ENCODE measurements at regions not wholly inside any gene's neighbourhood (a gene's known extent, or its start where the extent isn't known, plus 50 kb on each side); places are given as distances from the start of the nearest gene placed in this dataset.
A peak's percentile ranks its signal among the peaks of the same experiment; 100 is the strongest.

DNA sequence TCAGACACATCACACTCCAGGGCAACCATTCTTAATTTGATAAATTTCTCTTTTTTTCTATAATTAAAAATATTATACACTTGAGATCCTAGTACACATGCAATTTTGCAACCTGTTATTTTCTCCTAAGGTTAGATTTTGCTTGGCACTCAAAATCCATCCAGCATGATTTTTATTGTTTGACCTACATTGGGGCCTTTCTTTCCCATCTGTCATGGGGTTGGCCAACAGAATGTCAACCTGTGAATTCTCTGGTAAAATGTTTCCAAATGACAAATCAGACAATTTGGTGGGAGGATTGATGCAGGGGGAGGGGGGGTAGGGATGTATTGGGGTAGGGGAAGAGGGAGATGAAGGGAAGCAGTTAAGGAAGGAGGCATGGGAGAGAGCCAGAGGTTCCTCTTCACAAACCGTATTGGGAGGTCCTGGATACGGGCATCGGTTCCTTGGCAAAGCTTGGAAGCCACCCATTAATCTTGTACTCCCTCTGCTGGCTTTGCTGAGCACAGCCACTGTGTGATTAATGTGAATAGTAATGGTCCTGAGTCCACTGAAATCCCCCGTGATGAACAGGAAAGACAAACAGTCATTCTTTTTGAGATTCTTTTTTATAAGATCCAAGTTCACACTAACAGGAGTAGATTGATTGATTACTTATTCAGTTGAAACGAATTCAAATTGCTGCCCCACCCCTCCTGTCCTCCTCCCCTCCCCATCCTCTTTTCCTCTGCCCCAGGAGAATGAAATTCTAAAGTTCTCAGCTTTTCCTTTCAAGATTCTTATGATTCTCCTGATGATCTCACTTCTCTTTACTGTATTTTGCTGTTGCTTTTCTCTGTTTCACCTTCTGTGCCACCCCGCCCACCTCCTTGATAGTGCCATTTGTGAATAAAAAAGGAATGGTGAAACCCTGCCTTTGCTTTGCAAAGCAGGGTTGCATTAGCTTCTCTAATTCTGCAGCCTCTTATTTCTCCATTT, 82.2 kb upstream of the SLC25A26 start:
- Histone ChIP-seq H3K4me1 (peaks cover 0 to 13% of the 10 kb centered on the region in 2 donors), H3K9me3 (no peaks in the 10 kb centered on the region), H3K36me3 (no peaks in the 10 kb centered on the region), H3K4me3 (no peak overlapping the region), H3K27me3 (no peaks in the 10 kb centered on the region), H3K27ac (peak overlapping the region in 1 of 2 donors; percentile 28)
- no peak for DNase-seq (ENCODE audit: low spot score)
- TF ChIP-seq, protein P1, sequence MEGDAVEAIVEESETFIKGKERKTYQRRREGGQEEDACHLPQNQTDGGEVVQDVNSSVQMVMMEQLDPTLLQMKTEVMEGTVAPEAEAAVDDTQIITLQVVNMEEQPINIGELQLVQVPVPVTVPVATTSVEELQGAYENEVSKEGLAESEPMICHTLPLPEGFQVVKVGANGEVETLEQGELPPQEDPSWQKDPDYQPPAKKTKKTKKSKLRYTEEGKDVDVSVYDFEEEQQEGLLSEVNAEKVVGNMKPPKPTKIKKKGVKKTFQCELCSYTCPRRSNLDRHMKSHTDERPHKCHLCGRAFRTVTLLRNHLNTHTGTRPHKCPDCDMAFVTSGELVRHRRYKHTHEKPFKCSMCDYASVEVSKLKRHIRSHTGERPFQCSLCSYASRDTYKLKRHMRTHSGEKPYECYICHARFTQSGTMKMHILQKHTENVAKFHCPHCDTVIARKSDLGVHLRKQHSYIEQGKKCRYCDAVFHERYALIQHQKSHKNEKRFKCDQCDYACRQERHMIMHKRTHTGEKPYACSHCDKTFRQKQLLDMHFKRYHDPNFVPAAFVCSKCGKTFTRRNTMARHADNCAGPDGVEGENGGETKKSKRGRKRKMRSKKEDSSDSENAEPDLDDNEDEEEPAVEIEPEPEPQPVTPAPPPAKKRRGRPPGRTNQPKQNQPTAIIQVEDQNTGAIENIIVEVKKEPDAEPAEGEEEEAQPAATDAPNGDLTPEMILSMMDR (IDR thresholded peaks at IDR 0.05): peak; percentile 59 to 88

DNA sequence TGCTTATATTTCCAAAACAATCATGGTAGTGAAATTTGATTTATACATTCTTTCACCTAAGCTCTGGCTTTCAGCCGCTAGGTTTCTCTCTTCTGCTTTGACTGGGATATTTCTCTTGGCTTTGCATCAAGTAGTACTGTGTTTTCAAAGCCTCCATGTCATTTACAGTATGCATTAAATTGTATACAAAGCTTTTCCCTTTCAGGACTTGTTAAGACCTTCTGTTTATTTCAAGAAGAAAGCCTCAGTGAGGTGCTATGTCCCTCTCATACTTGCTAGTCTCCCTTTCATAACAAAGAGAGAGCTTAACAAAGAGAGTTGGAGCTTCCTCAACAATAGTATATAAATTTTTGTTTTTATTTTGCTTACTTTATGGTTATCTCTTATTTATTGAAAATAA, 84.2 kb upstream of the SLC25A26 start:
- no peak for DNase-seq (ENCODE audit: low spot score)
- Histone ChIP-seq H3K27me3 (no peaks in the 10 kb centered on the region), H3K4me3 (no peak overlapping the region), H3K4me1 (peaks cover 0 to 13% of the 10 kb centered on the region in 2 donors), H3K36me3 (no peaks in the 10 kb centered on the region), H3K27ac (no peak overlapping the region), H3K9me3 (no peaks in the 10 kb centered on the region)
- TF ChIP-seq, protein P1 (IDR thresholded peaks at IDR 0.05): no peak

DNA sequence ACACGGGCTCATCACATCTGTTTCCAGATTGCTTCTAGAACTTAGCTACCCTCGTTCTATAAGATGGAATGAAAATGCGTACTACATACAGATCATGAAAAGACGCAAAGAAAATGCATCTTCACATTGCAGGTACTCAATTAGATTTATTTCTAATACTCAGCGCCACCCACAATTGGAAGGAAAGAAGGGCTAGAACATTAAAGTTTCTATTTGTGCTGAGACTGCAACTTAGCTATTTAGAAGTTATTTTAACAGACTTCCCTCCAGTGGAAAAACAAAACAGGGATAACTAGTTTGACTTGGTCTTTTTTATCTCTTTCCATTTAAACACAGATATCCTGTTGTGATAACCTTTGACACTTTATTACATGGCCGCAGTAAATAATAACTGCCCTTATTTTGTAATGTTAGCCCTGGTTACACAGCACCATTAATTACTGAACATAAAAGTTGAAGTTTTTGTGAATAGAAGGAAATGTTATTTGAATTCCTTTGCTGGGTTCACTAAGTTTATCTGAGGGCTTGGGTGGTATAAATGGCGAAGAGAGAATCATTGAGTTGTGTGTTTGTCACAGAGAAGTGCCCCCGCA, 86.9 kb upstream of the SLC25A26 start:
- DNase-seq (ENCODE audit: low spot score): no peak
- Histone ChIP-seq H3K9me3 (no peaks in the 10 kb centered on the region), H3K27me3 (no peaks in the 10 kb centered on the region)

DNA sequence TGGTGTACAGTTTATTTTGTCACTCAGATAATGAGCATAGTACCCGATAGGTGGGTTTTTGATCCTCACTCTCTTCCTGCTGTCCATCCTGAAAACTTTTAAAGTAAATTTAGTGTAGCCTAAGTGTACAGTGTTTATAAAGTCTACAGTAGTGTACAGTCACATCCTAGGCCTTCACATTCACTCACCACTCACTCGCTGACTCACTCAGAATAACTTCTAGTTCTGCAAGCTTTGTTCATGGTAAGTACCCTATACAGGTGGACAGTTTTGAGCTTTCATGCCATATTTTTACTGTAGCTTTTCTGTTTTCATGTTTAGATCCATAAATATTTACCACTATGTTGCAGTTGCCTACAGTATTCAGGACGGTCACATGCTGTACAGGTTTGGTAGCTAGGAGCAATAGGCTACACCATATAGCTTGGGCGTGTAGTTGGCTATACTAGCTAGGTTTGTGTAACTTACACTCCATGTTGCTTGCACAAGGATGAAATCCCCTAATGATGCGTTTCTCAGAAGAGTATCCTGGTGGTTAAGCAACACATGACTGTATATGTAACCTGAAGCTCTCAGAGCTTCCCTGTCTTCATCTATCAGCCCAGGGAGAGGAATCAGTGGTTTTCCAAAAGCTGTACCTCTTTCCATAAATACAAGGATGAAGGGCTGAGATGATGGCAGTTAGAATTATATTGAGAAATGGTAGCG, 87.6 kb upstream of the SLC25A26 start:
- no peak for DNase-seq (ENCODE audit: low spot score)
- H3K4me3 ChIP-seq: no peak overlapping the region
- H3K27ac ChIP-seq: no peak overlapping the region
- no peaks in the 10 kb centered on the region for H3K36me3 ChIP-seq
- H3K9me3 ChIP-seq: no peaks in the 10 kb centered on the region
- no peaks in the 10 kb centered on the region for H3K4me1 ChIP-seq
- TF ChIP-seq, protein P1 (IDR thresholded peaks at IDR 0.05): no peak
- no peaks in the 10 kb centered on the region for H3K27me3 ChIP-seq

More for the DNA sequence above, 86.9 kb upstream of the SLC25A26 start:
- Histone ChIP-seq H3K4me3 (no peak overlapping the region), H3K36me3 (no peaks in the 10 kb centered on the region), H3K27ac (no peak overlapping the region), H3K4me1 (peaks cover 0 to 6% of the 10 kb centered on the region in 2 donors)
- TF ChIP-seq, protein P1 (IDR thresholded peaks at IDR 0.05): no peak

DNA sequence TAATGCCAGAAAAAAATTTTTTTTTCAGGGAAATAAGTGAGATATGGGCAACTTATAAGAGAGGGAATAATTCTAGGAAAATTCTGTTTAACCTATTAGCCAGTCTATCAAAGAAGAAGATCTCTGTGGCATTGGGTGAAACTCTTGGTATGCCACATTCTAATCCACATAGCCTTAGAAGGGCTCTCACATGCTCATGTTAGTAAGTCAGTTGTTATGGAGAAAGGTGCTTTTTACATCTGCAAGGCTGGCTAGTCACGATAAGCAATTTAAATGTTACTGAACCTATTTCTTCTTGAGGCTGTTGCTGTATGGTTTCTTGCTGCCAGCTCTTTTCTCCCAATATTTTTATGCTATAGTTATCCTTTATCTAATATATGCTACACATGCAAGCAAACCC, 89.9 kb upstream of the MAGI1 start:
- TF ChIP-seq, protein P1 (IDR thresholded peaks at IDR 0.05): no peak
- no peaks in the 10 kb centered on the region for H3K27me3 ChIP-seq
- no peaks in the 10 kb centered on the region for H3K36me3 ChIP-seq

More for the DNA sequence above, 89.9 kb upstream of the MAGI1 start:
- DNase-seq (ENCODE audit: low spot score): no peak
- Histone ChIP-seq H3K9me3 (no peaks in the 10 kb centered on the region), H3K4me1 (no peaks in the 10 kb centered on the region), H3K4me3 (no peak overlapping the region), H3K27ac (no peak overlapping the region)

Data from right atrium auricular region (tissue), 2 donors.